ENCODE measurements at regions not wholly inside any gene's neighbourhood (a gene's known extent, or its start where the extent isn't known, plus 50 kb on each side); places are given as distances from the start of the nearest gene placed in this dataset.

- Histone ChIP-seq H3K79me2 (ENCODE audit: insufficient read depth) (no peaks in the 10 kb centered on the region), H2AFZ (ENCODE audit: low read depth) (no peak overlapping the region), H3K9ac (no peak overlapping the region), H3K27me3 (ENCODE audit: insufficient read depth) (no peaks in the 10 kb centered on the region), H3K4me1 (ENCODE audit: control insufficient read depth in 1 of 2, insufficient read depth in 2 of 2, low read depth in 1 of 2, low read length in 1 of 2) (no peaks in the 10 kb centered on the region), H3K36me3 (replicated peaks in 1 of 2; ENCODE audit: control insufficient read depth in 1 of 2, insufficient read depth in 2 of 2, low read length in 1 of 2) (no peaks in the 10 kb centered on the region), H4K20me1 (ENCODE audit: insufficient read depth) (no peaks in the 10 kb centered on the region), H3K4me2 (no peak overlapping the region), H3K4me3 (ENCODE audit: low read depth in 2 of 2, low read length in 1 of 2) (no peak overlapping the region), H3K9me2 (no peaks in the 10 kb centered on the region), H3K9me3 (no peaks in the 10 kb centered on the region), H3K27ac (ENCODE audit: low read depth in 2 of 2, low read length in 1 of 2) (no peak overlapping the region), H3F3A (replicated peaks; ENCODE audit: insufficient read depth) (no peaks in the 10 kb centered on the region)
- no peak for DNase-seq
- WGBS (ENCODE audit: low lambda C conversion rate), result 10% methylated on average over 2 of the region's 2 CpGs
- CTCF ChIA-PET, result interaction anchor here (0.8 kb wide), 1 partner anchor 9 kb away, joined by 3 read pairs; no protein-coding TSS in a partner anchor
- POLR2A ChIA-PET, result interaction anchor here (0.6 kb wide), 1 partner anchor 693 kb away, joined by 7 read pairs; no protein-coding TSS in a partner anchor
- TF ChIP-seq CHD2 (IDR thresholded peaks at IDR 0.05; ENCODE audit: low read length, partially characterized antibody), result no peak
- TF ChIP-seq EP300 (IDR thresholded peaks at IDR 0.05; ENCODE audit: borderline replicate concordance in 1 of 2, low read depth in 1 of 2, low read length in 1 of 2), result no peak
- no peak for TF ChIP-seq RXRA (IDR thresholded peaks at IDR 0.05; ENCODE audit: borderline replicate concordance, low read depth)
Observed at GRCh38 chr16:58940609-58941008, 206.5 kb upstream of the GOT2 start.

DNA sequence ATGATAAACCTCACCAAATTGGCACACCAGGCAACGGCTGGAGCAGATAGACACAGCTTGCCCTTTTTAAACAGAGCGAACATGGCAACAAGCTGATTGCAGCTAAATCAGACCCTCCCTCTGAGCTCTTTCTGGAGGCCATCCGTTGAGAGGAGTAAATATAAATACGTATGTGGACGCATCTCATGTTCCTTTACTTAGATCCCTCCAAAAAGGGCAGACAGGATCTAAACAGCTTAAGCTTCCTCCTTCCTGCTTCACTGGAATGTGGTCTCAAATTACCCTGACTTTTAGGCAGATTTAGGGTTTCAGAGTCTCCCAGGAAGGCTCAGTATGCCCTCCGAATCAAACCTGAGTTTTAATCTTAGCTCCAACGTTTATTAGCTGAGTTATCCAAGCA, 204.7 kb upstream of the GOT2 start:
- Histone ChIP-seq H2AFZ (ENCODE audit: low read depth) (no peak overlapping the region), H3K9me2 (no peaks in the 10 kb centered on the region), H3K9me3 (no peaks in the 10 kb centered on the region), H3K4me1 (ENCODE audit: control insufficient read depth in 1 of 2, insufficient read depth in 2 of 2, low read depth in 1 of 2, low read length in 1 of 2) (no peaks in the 10 kb centered on the region), H3F3A (replicated peaks; ENCODE audit: insufficient read depth) (no peaks in the 10 kb centered on the region), H4K20me1 (ENCODE audit: insufficient read depth) (no peaks in the 10 kb centered on the region), H3K36me3 (replicated peaks in 1 of 2; ENCODE audit: control insufficient read depth in 1 of 2, insufficient read depth in 2 of 2, low read length in 1 of 2) (no peaks in the 10 kb centered on the region), H3K79me2 (ENCODE audit: insufficient read depth) (no peaks in the 10 kb centered on the region), H3K27ac (ENCODE audit: low read depth in 2 of 2, low read length in 1 of 2) (no peak overlapping the region), H3K9ac (no peak overlapping the region), H3K4me3 (ENCODE audit: low read depth in 2 of 2, low read length in 1 of 2) (no peak overlapping the region), H3K27me3 (ENCODE audit: insufficient read depth) (no peaks in the 10 kb centered on the region), H3K4me2 (no peak overlapping the region)
- 24% methylated on average over 7 of the region's 7 CpGs for WGBS (ENCODE audit: low lambda C conversion rate)
- ChIA-PET CTCF (no interaction called here), POLR2A (no interaction called here)
- no peak for DNase-seq
- no peak for TF ChIP-seq EZH2phosphoT487 (IDR thresholded peaks at IDR 0.05; ENCODE audit: borderline replicate concordance, low read depth)
- no peak for TF ChIP-seq GATA2 (CRISPR knock-in tag; IDR thresholded peaks at IDR 0.05)
- TF ChIP-seq, protein P1, sequence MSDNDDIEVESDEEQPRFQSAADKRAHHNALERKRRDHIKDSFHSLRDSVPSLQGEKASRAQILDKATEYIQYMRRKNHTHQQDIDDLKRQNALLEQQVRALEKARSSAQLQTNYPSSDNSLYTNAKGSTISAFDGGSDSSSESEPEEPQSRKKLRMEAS (IDR thresholded peaks at IDR 0.05; ENCODE audit: low read depth), result no peak
- no peak for TF ChIP-seq CHD2 (IDR thresholded peaks at IDR 0.05; ENCODE audit: low read length, partially characterized antibody)
- TF ChIP-seq ELF1 (IDR thresholded peaks at IDR 0.05), result no peak
- TF ChIP-seq FOXM1 (IDR thresholded peaks at IDR 0.05; ENCODE audit: low read depth), result no peak
- TF ChIP-seq FOSL2 (IDR thresholded peaks at IDR 0.05; ENCODE audit: borderline replicate concordance, low read depth), result no peak
- no peak for TF ChIP-seq GABPA (IDR thresholded peaks at IDR 0.05; ENCODE audit: low read depth)
- no peak for TF ChIP-seq POLR2AphosphoS5 (IDR thresholded peaks at IDR 0.05; ENCODE audit: low read depth, low read length)
- TF ChIP-seq TCF12 (IDR thresholded peaks at IDR 0.05), result no peak
- no peak for TF ChIP-seq MEF2A (IDR thresholded peaks at IDR 0.05; ENCODE audit: borderline replicate concordance, low read depth)
- no peak for TF ChIP-seq CTCF (IDR thresholded peaks at IDR 0.05)
- TF ChIP-seq MXI1 (IDR thresholded peaks at IDR 0.05; ENCODE audit: low read depth, low read length), result no peak
- TF ChIP-seq, protein P2, sequence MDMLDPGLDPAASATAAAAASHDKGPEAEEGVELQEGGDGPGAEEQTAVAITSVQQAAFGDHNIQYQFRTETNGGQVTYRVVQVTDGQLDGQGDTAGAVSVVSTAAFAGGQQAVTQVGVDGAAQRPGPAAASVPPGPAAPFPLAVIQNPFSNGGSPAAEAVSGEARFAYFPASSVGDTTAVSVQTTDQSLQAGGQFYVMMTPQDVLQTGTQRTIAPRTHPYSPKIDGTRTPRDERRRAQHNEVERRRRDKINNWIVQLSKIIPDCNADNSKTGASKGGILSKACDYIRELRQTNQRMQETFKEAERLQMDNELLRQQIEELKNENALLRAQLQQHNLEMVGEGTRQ (IDR thresholded peaks at IDR 0.05; ENCODE audit: borderline replicate concordance, low read depth, low read length), result no peak
- no peak for TF ChIP-seq TAF1 (IDR thresholded peaks at IDR 0.05; ENCODE audit: borderline replicate concordance, low read depth, low read length)
- no peak for TF ChIP-seq YY1 (IDR thresholded peaks at IDR 0.05; ENCODE audit: low read depth)

All from SK-N-SH (cell line).